K562 (cell line): ENCODE measurements at regions not wholly inside any gene's neighbourhood (a gene's known extent, or its start where the extent isn't known, plus 50 kb on each side); places are given as distances from the start of the nearest gene placed in this dataset.
A peak's percentile ranks its signal among the peaks of the same experiment; 100 is the strongest.

Source experiments
- ATF6 ChIP-seq: sonication (generic); formaldehyde crosslinking; IDR thresholded peaks from 2 replicates; pipeline ENCODE4 v1.4.0; 2020; ENCODE audit warnings: mild to moderate bottlenecking, missing genetic modification reagents
- BRCA1 ChIP-seq, 2 experiments: fragments of 450-650 bp in 1 of 2; sonication (generic) in 1 of 2; formaldehyde crosslinking in 1 of 2; IDR thresholded peaks; 2 replicates each; pipeline versions ENCODE4 v1.5.0 to v1.6.1; 2017 to 2020; ENCODE audit warnings: mild to moderate bottlenecking in 1 of 2, missing genetic modification reagents in 1 of 2
- CEBPG ChIP-seq, 3 experiments: fragments of 200-800 bp in 1 of 3; sonication (Bioruptor generic) in 1 of 3; sonication (generic) in 1 of 3; formaldehyde crosslinking in 1 of 3; IDR thresholded peaks in 2 of 3; conservative IDR thresholded peaks in 1 of 3; 2 replicates each; pipeline versions ENCODE4 v1.6.1 to v1.8.0; 2016 to 2022; ENCODE audit warnings: missing compliant biosample characterization in 2 of 3, missing genetic modification characterization in 2 of 3, mild to moderate bottlenecking in 1 of 3, missing genetic modification reagents in 1 of 3
- CHD7 ChIP-seq: fragments of 200-600 bp; sonication (generic); IDR thresholded peaks from one replicate; pipeline ENCODE4 v1.6.1; 2012; ENCODE audit warnings: mild to moderate bottlenecking, low read depth, low read length, inconsistent platforms
- ZFP1 ChIP-seq: fragments of 450-650 bp; formaldehyde crosslinking; IDR thresholded peaks from 2 replicates; pipeline ENCODE4 v1.4.0; 2020; ENCODE audit warnings: mild to moderate bottlenecking, mixed read lengths
- ZNF347 ChIP-seq: fragments of 450-650 bp; formaldehyde crosslinking; IDR thresholded peaks from 2 replicates; pipeline ENCODE4 v1.4.0; 2020; ENCODE audit warnings: low read depth, mild to moderate bottlenecking, moderate library complexity

GRCh38 chr1:178609015-178609414 is 96.1 kb downstream of the TEX35 start (continued):
- TF ChIP-seq CHD7, result no peak
- no peak for TF ChIP-seq ZNF347 (CRISPR knock-in tag)
- no peak for TF ChIP-seq BRCA1 (IDR thresholded peaks at IDR 0.05)
- TF ChIP-seq BRCA1 (CRISPR knock-in tag; IDR thresholded peaks at IDR 0.05), result no peak
- TF ChIP-seq CEBPG (CRISPR knock-in tag; IDR thresholded peaks at IDR 0.05), result no peak
- peak in 1 of 2 experiments; percentile 36; a peak in 1 of 4 replicates for TF ChIP-seq CEBPG (tag; conservative IDR thresholded peaks at IDR 0.05 in 1 of 2, IDR thresholded peaks at IDR 0.05 in 1 of 2)
- no peak for TF ChIP-seq ATF6
- TF ChIP-seq ZFP1 (CRISPR knock-in tag), result no peak
